Renal cortex interstitium (tissue), 11 donors: ENCODE measurements at regions not wholly inside any gene's neighbourhood (a gene's known extent, or its start where the extent isn't known, plus 50 kb on each side); places are given as distances from the start of the nearest gene placed in this dataset.

Source experiments
- DNase-seq, 11 donors: peaks; one replicate each; pipeline ENCODE4 v3.0.0-alpha.2; 2013; ENCODE audit warnings: low read depth in 9 of 11, low spot score in 4 of 11; ENCODE audit errors: extremely low read depth in 1 of 11

- no peak for DNase-seq
Observed at GRCh38 chr11:92703449-92703830, 266.0 kb upstream of the MTNR1B start.

- DNase-seq, result peak in 4 of 11 donors; percentile 13 to 28 (median 17)
Observed at GRCh38 chr11:92707173-92707619, 262.3 kb upstream of the MTNR1B start.

GRCh38 chr11:92707665-92708064 lies 261.8 kb upstream of the MTNR1B start:
- no peak for DNase-seq

- no peak for DNase-seq
Observed at GRCh38 chr11:92709329-92709728, 260.1 kb upstream of the MTNR1B start.

GRCh38 chr11:92711926-92712325 lies 257.5 kb upstream of the MTNR1B start:
- no peak for DNase-seq

GRCh38 chr11:92714111-92714510 lies 255.3 kb upstream of the MTNR1B start:
- DNase-seq, result no peak

- no peak for DNase-seq
Observed at GRCh38 chr11:92717240-92717639, 252.2 kb upstream of the MTNR1B start.

- no peak for DNase-seq
Observed at GRCh38 chr11:92720385-92720784, 249.1 kb upstream of the MTNR1B start.

- DNase-seq, result no peak
Observed at GRCh38 chr11:92725352-92725751, 244.1 kb upstream of the MTNR1B start.

GRCh38 chr11:92727123-92727522 lies 242.3 kb upstream of the MTNR1B start:
- DNase-seq, result no peak

GRCh38 chr11:92727769-92728168 lies 241.7 kb upstream of the MTNR1B start:
- DNase-seq, result no peak

- DNase-seq, result no peak
Observed at GRCh38 chr11:92728628-92729027, 240.8 kb upstream of the MTNR1B start.

GRCh38 chr11:92735039-92735438 lies 234.4 kb upstream of the MTNR1B start:
- no peak for DNase-seq

GRCh38 chr11:92738276-92738675 lies 231.2 kb upstream of the MTNR1B start:
- DNase-seq, result no peak

GRCh38 chr11:92739041-92739440 lies 230.4 kb upstream of the MTNR1B start:
- DNase-seq, result no peak

- DNase-seq, result no peak
Observed at GRCh38 chr11:92739491-92739890, 230.0 kb upstream of the MTNR1B start.

- DNase-seq, result no peak
Observed at GRCh38 chr11:92740276-92740675, 229.2 kb upstream of the MTNR1B start.

- no peak for DNase-seq
Observed at GRCh38 chr11:92744929-92745585, 224.4 kb upstream of the MTNR1B start.

GRCh38 chr11:92750794-92751193 lies 218.7 kb upstream of the MTNR1B start:
- no peak for DNase-seq

- no peak for DNase-seq
Observed at GRCh38 chr11:92751594-92751993, 217.9 kb upstream of the MTNR1B start.

- no peak for DNase-seq
Observed at GRCh38 chr11:92752122-92752521, 217.3 kb upstream of the MTNR1B start.
